ENCODE measurements at regions not wholly inside any gene's neighbourhood (a gene's known extent, or its start where the extent isn't known, plus 50 kb on each side); places are given as distances from the start of the nearest gene placed in this dataset.

DNA sequence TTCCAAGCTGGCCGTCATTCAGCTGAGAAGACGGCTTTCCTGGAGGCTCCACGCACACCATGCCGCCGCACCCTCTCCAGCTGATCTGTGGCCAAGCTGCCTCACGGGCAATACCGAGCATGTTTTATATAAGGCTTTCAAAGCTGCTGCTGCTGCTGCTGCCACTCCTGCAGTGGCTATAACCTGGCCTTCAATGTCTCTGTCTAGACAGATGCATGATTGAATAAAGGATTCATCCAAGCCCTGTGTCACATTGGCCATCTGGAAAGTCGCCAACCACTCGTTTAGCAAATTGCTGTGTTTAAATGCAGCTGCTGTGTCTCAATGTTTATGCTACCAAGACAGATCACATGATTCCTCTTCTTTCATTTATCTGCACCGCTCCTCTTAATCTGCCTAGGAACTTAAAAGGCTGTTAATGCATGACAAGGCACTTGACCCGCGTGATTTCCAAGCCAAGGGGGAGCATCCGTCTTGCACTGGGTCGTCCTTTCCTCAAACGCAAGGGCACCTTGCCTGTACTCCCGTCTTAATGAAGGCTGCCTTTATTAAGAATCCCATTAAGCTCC is 114.3 kb downstream of the TEX26 start:
- DNase-seq (ENCODE audit: low spot score) = no peak
- TF ChIP-seq POLR2A (IDR thresholded peaks at IDR 0.05) (no peak), CTCF (IDR thresholded peaks at IDR 0.05) (no peak), POLR2AphosphoS5 (IDR thresholded peaks at IDR 0.05) (no peak)
- Histone ChIP-seq H3K36me3 (no peaks in the 10 kb centered on the region), H3K9me3 (no peaks in the 10 kb centered on the region), H3K27ac (peak overlapping the region in 1 of 2 donors; percentile 24), H3K4me3 (no peak overlapping the region), H3K4me1 (replicated peaks) (no peaks in the 10 kb centered on the region), H3K27me3 (replicated peaks; ENCODE audit: insufficient read depth) (no peaks in the 10 kb centered on the region)
- WGBS = 18% methylated on average over 16 of the region's 16 CpGs
- intact Hi-C loops (cut with DNase I) = loop anchor here (5.0 to 10.0 kb wide), 5 partner anchors 174 to 912 kb away; no protein-coding TSS in a partner anchor

DNA sequence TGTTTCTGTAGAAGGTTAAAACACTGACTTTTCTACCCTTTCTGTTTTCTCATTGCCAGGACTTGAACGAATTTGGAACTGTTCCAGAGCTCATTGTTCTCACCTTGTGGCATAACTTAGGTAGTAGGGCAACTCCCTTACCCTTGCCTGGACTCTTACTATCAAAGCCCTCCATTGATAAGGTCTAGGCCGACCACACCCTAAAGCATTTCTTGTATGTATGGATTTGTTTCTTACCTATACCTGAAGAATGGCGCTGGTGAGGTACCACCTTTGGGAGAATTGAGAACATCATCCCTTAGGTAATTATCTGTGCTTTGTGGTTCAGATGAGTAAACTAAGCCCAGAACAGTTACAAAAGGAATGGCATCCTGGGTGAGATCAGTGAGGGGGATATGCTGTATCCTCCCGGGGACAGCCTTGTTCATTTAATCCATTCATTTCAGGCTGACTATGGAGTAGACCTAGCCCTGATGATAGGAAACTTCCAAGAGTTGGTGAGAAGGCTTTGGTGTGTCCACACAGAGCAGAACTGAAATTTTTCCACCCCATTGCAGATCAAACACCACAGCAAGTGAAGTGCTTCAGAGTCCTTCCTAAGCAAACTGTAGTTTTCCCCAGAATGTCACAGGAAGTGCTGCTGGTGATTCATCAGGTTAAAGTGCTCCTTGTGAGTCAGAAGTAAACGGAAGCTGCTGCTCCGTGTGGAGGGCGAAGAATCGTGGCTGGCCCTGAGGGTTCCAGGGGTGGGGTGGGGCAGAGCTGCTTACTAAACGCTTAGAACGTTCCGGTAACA is 113.0 kb downstream of the TEX26 start:
- TF ChIP-seq POLR2AphosphoS5 (IDR thresholded peaks at IDR 0.05) = peak; percentile 25
- no peak for TF ChIP-seq CTCF (IDR thresholded peaks at IDR 0.05)
- TF ChIP-seq POLR2A (IDR thresholded peaks at IDR 0.05) = peak; percentile 36
- Histone ChIP-seq H3K9me3 (no peaks in the 10 kb centered on the region), H3K27ac (peak overlapping the region in 1 of 2 donors; percentile 24), H3K36me3 (no peaks in the 10 kb centered on the region), H3K4me3 (no peak overlapping the region), H3K4me1 (replicated peaks) (no peaks in the 10 kb centered on the region), H3K27me3 (replicated peaks; ENCODE audit: insufficient read depth) (no peaks in the 10 kb centered on the region)
- WGBS = 61% methylated on average over 11 of the region's 11 CpGs
- DNase-seq (ENCODE audit: low spot score) = no peak
- intact Hi-C loops (cut with DNase I) = loop anchor here (5.0 to 10.0 kb wide), 5 partner anchors 173 to 911 kb away; no protein-coding TSS in a partner anchor

- peak; percentile 82 to 89 (median 88) for TF ChIP-seq CTCF (IDR thresholded peaks at IDR 0.05)
- TF ChIP-seq POLR2A (IDR thresholded peaks at IDR 0.05) = no peak
- peak; percentile 49 for TF ChIP-seq POLR2AphosphoS5 (IDR thresholded peaks at IDR 0.05)
- Histone ChIP-seq H3K9me3 (no peaks in the 10 kb centered on the region), H3K4me1 (replicated peaks) (no peaks in the 10 kb centered on the region), H3K36me3 (no peaks in the 10 kb centered on the region), H3K27me3 (replicated peaks; ENCODE audit: insufficient read depth) (no peaks in the 10 kb centered on the region), H3K4me3 (no peak overlapping the region), H3K27ac (no peak overlapping the region)
- DNase-seq (ENCODE audit: low spot score) = peak; percentile 74
- intact Hi-C loops (cut with DNase I) = loop anchor here (5.0 to 10.0 kb wide), 5 partner anchors 172 to 910 kb away; no protein-coding TSS in a partner anchor
- 17% methylated on average over 18 of the region's 18 CpGs for whole genome bisulfite sequencing
Observed at GRCh38 chr13:31044364-31045285, 112.2 kb downstream of the TEX26 start.

- H3K9me3 ChIP-seq = no peaks in the 10 kb centered on the region
- no peaks in the 10 kb centered on the region for H3K4me1 ChIP-seq (replicated peaks)
- H3K27ac ChIP-seq = no peak overlapping the region
- DNase-seq (ENCODE audit: low spot score) = no peak
- H3K4me3 ChIP-seq = no peak overlapping the region
- no peaks in the 10 kb centered on the region for H3K36me3 ChIP-seq
- TF ChIP-seq POLR2A (IDR thresholded peaks at IDR 0.05) (no peak), CTCF (IDR thresholded peaks at IDR 0.05) (no peak), POLR2AphosphoS5 (IDR thresholded peaks at IDR 0.05) (no peak)
- intact Hi-C loops (cut with DNase I) = loop anchor here (10.0 kb wide), 3 partner anchors 369 to 909 kb away; no protein-coding TSS in a partner anchor
- WGBS = 56% methylated on average over 16 of the region's 16 CpGs
- no peaks in the 10 kb centered on the region for H3K27me3 ChIP-seq (replicated peaks; ENCODE audit: insufficient read depth)
Observed at GRCh38 chr13:31043957-31044356, 111.5 kb downstream of the TEX26 start.
